ENCODE measurements at regions not wholly inside any gene's neighbourhood (a gene's known extent, or its start where the extent isn't known, plus 50 kb on each side); places are given as distances from the start of the nearest gene placed in this dataset.

- TF ChIP-seq CTCF (IDR thresholded peaks at IDR 0.05) (no peak), POLR2A (IDR thresholded peaks at IDR 0.05) (no peak), POLR2AphosphoS5 (IDR thresholded peaks at IDR 0.05) (no peak)
Measured at GRCh38 chr7:17090751-17091150, 207.7 kb upstream of the AHR start.

Measured in breast epithelium (tissue), 3 donors.